ENCODE measurements at regions not wholly inside any gene's neighbourhood (a gene's known extent, or its start where the extent isn't known, plus 50 kb on each side); places are given as distances from the start of the nearest gene placed in this dataset.

DNA sequence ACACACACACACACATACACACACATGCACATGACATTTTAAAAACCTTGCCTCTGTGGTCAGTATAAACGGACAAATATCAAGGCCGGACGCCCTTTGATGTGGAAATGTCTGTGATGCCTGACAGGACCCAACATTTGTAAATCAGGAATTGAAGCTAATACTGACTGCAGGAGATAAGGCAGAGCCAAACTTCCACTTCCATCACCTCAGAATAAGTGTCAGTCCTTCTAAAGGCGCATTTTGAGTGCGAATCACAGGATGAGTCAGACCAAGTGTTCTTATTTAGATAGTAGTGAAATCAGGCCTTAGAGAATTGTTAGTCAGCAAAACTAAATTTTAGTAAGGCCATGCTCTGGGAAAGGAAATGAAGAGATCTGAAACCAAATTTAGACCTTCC lies 211.7 kb upstream of the LRATD1 start:
- H3K27ac ChIP-seq: no peak overlapping the region
- H3K4me3 ChIP-seq (ENCODE audit: low read depth, low read length): no peak overlapping the region
- TF ChIP-seq, protein P1, sequence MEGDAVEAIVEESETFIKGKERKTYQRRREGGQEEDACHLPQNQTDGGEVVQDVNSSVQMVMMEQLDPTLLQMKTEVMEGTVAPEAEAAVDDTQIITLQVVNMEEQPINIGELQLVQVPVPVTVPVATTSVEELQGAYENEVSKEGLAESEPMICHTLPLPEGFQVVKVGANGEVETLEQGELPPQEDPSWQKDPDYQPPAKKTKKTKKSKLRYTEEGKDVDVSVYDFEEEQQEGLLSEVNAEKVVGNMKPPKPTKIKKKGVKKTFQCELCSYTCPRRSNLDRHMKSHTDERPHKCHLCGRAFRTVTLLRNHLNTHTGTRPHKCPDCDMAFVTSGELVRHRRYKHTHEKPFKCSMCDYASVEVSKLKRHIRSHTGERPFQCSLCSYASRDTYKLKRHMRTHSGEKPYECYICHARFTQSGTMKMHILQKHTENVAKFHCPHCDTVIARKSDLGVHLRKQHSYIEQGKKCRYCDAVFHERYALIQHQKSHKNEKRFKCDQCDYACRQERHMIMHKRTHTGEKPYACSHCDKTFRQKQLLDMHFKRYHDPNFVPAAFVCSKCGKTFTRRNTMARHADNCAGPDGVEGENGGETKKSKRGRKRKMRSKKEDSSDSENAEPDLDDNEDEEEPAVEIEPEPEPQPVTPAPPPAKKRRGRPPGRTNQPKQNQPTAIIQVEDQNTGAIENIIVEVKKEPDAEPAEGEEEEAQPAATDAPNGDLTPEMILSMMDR (IDR thresholded peaks at IDR 0.05; ENCODE audit: low read depth, low read length): no peak
- H3K36me3 ChIP-seq: no peaks in the 10 kb centered on the region
- DNase-seq: no peak
- H3K27me3 ChIP-seq (ENCODE audit: insufficient read depth, low read depth, severe bottlenecking): no peaks in the 10 kb centered on the region
- no peaks in the 10 kb centered on the region for H3K9me3 ChIP-seq (ENCODE audit: severe bottlenecking)

DNA sequence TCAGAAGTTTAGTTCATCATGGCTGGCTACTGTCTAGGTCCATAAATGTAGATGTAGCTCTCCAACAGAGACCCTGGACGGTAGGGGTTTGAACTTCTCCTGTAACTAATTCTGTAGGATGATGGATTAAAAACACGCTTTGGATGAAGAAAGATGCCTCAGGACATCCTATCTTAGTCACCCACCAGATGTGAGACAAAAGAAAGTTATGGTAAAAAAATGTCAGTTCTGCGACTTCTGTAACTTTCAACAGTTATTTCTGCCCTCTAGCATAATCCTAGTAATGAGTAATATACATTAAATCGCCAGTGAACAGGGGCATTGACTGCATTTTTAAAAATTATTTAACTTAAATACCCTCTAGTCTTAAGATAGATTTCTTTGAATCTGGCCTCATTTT lies 210.1 kb upstream of the LRATD1 start:
- no peak for DNase-seq
- H3K27ac ChIP-seq: no peak overlapping the region
- no peaks in the 10 kb centered on the region for H3K9me3 ChIP-seq (ENCODE audit: severe bottlenecking)
- H3K27me3 ChIP-seq (ENCODE audit: insufficient read depth, low read depth, severe bottlenecking): no peaks in the 10 kb centered on the region
- TF ChIP-seq, protein P1 (IDR thresholded peaks at IDR 0.05; ENCODE audit: low read depth, low read length): no peak
- no peak overlapping the region for H3K4me3 ChIP-seq (ENCODE audit: low read depth, low read length)
- no peaks in the 10 kb centered on the region for H3K36me3 ChIP-seq

DNA sequence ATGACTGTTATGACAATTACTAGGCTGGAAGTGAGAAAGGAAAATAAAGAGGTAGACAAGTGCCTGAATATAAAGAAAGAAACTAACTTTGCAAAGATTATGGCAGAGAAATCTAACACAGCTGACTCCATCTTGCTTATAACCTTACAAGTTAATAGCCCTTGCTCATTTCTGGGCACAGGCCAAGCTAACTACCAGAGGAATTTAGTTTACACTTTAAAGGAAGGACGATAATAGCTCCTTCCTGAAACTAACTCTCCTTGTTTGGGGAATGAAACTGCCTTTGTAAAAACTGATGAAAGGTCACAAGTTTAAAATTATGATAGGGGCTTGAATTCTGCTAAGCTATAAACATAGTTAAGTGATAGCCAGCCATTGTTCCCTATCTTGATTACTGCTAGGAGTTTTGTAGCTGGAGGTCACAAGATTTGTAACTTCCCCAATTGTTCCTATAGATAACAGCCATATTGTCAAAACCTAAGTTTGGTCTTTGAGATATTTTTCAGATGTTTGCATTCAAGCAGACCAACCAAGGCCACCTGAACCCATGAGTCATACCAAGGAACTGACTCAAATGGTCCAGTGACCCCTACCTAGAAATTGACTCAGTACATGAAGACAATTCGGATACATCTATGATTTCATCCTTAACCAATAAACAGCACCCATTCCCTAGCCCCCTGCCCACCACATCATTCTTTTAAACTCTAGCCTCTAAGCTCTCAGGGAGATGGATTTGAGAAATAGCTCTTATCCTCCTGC lies 209.2 kb upstream of the LRATD1 start:
- DNase-seq: no peak
- Histone ChIP-seq H3K36me3 (no peaks in the 10 kb centered on the region), H3K27me3 (ENCODE audit: insufficient read depth, low read depth, severe bottlenecking) (no peaks in the 10 kb centered on the region), H3K27ac (no peak overlapping the region), H3K9me3 (ENCODE audit: severe bottlenecking) (no peaks in the 10 kb centered on the region), H3K4me3 (ENCODE audit: low read depth, low read length) (no peak overlapping the region)
- TF ChIP-seq, protein P1 (IDR thresholded peaks at IDR 0.05; ENCODE audit: low read depth, low read length): no peak

DNA sequence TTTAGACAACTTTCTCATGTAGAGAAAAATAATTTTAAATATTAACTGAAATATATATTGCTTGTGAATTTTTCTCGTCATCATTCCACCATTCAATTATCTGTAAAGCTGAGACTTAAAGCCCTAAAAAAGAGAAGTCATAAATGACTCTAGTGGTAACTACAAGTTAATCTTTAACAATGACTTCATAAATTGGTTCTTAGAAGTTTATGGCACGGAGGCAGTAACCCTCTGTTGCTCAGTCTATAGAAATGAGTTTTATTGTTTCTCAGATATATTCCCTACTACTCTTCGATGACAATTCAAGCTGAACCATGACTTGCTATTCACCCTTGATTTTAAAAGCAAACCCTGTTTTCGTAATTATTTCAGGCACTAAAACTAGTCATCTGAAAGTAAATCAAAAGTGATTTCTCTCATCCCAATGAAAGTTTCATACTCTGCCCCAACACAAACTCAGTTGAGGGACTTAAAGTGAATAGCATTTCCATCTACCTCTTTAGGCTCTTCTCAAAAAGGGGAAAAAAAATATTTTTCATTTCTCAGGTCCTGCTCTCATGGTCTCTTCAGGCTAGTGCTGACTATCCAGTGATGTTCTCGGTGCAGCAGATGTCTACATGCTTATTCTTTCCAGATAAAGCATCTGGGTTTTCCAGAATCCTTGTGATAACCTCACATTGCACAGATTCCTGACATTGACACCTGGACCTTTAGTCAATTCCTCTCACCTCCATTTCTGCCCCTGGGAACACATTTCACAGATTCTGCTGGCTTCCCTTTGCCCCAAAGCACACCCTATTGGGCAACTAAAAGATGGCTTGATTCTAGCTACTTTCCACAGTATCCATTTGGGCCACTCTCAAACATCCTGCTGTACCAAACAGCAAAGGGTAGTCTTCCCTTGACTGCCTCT lies 207.8 kb upstream of the LRATD1 start:
- H3K36me3 ChIP-seq: no peaks in the 10 kb centered on the region
- H3K9me3 ChIP-seq (ENCODE audit: severe bottlenecking): no peaks in the 10 kb centered on the region
- TF ChIP-seq, protein P1 (IDR thresholded peaks at IDR 0.05; ENCODE audit: low read depth, low read length): no peak
- no peak overlapping the region for H3K27ac ChIP-seq
- DNase-seq: no peak
- H3K27me3 ChIP-seq (ENCODE audit: insufficient read depth, low read depth, severe bottlenecking): no peaks in the 10 kb centered on the region
- no peak overlapping the region for H3K4me3 ChIP-seq (ENCODE audit: low read depth, low read length)

DNA sequence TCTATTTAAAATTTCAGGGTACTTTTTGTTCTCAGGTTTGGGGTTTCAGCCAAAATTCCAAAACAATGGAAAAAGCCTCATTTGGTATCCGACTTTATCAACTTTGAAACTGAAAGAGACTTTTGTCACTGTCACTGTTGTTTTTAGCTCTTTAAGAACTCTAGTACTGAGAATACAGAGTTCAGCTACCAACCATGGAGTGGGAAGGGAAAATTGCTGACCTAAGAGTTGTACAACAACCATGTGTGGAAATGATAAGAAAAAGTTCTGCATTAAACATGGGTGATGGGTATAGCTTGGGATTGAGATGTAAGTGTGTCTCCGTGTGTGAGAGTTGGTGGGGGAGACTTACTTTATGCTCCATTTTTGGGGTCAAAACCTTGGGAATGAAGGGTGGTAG lies 206.6 kb upstream of the LRATD1 start:
- Histone ChIP-seq H3K4me3 (ENCODE audit: low read depth, low read length) (no peak overlapping the region), H3K9me3 (ENCODE audit: severe bottlenecking) (no peaks in the 10 kb centered on the region), H3K36me3 (no peaks in the 10 kb centered on the region), H3K27me3 (ENCODE audit: insufficient read depth, low read depth, severe bottlenecking) (no peaks in the 10 kb centered on the region), H3K27ac (no peak overlapping the region)
- no peak for DNase-seq
- TF ChIP-seq, protein P1 (IDR thresholded peaks at IDR 0.05; ENCODE audit: low read depth, low read length): no peak
